AG20443 (cell line): ENCODE measurements at regions not wholly inside any gene's neighbourhood (a gene's known extent, or its start where the extent isn't known, plus 50 kb on each side); places are given as distances from the start of the nearest gene placed in this dataset.

ENCODE experiments used
- DNase-seq: peaks from one replicate; pipeline ENCODE4 v3.0.0; 2012; ENCODE audit warnings: low spot score, mixed read lengths

GRCh38 chr6:40753675-40754448 is 166.7 kb upstream of the LRFN2 start:
- no peak for DNase-seq

- DNase-seq = no peak
Measured at GRCh38 chr6:40753048-40753447, 165.9 kb upstream of the LRFN2 start.

- no peak for DNase-seq
Measured at GRCh38 chr6:40744835-40745234, 157.7 kb upstream of the LRFN2 start.

GRCh38 chr6:40743690-40744446 is 156.7 kb upstream of the LRFN2 start:
- DNase-seq = no peak

- no peak for DNase-seq
Measured at GRCh38 chr6:40743226-40743625, 156.1 kb upstream of the LRFN2 start.

- no peak for DNase-seq
Measured at GRCh38 chr6:40740518-40740917, 153.4 kb upstream of the LRFN2 start.

GRCh38 chr6:40738551-40739193 is 151.5 kb upstream of the LRFN2 start:
- peak; percentile 55 for DNase-seq

- DNase-seq = no peak
Measured at GRCh38 chr6:40735521-40735920, 148.4 kb upstream of the LRFN2 start.

- no peak for DNase-seq
Measured at GRCh38 chr6:40735121-40735520, 148.0 kb upstream of the LRFN2 start.

- DNase-seq = no peak
Measured at GRCh38 chr6:40734607-40735006, 147.4 kb upstream of the LRFN2 start.

GRCh38 chr6:40733770-40734396 is 146.7 kb upstream of the LRFN2 start:
- DNase-seq = no peak

- no peak for DNase-seq
Measured at GRCh38 chr6:40733290-40733689, 146.1 kb upstream of the LRFN2 start.

- DNase-seq = no peak
Measured at GRCh38 chr6:40732878-40733277, 145.7 kb upstream of the LRFN2 start.

- no peak for DNase-seq
Measured at GRCh38 chr6:40728643-40729042, 141.5 kb upstream of the LRFN2 start.

GRCh38 chr6:40727271-40727670 is 140.1 kb upstream of the LRFN2 start:
- DNase-seq = no peak

- DNase-seq = no peak
Measured at GRCh38 chr6:40726853-40727252, 139.7 kb upstream of the LRFN2 start.

- DNase-seq = no peak
Measured at GRCh38 chr6:40725390-40725789, 138.2 kb upstream of the LRFN2 start.

GRCh38 chr6:40724886-40725285 is 137.7 kb upstream of the LRFN2 start:
- no peak for DNase-seq

GRCh38 chr6:40723967-40724366 is 136.8 kb upstream of the LRFN2 start:
- DNase-seq = peak; percentile 20

GRCh38 chr6:40722553-40723258 is 135.5 kb upstream of the LRFN2 start:
- DNase-seq = peak; percentile 67

- no peak for DNase-seq
Measured at GRCh38 chr6:40722091-40722490, 134.9 kb upstream of the LRFN2 start.
